Neutrophil (primary cell): ENCODE measurements at regions not wholly inside any gene's neighbourhood (a gene's known extent, or its start where the extent isn't known, plus 50 kb on each side); places are given as distances from the start of the nearest gene placed in this dataset.
"Not testable (repeated sequence)": the region's sequence is repeated elsewhere in the genome, so short reads cannot be mapped to it uniquely, and the experiment has no call there.

Source experiments
- H3K27ac ChIP-seq: fragments of 200-600 bp; sonication (generic); 2 replicates; pipeline ENCODE4 v1.5.1; 2016; ENCODE audit warnings: mild to moderate bottlenecking, moderate library complexity
- H3K27me3 ChIP-seq: fragments of 200-600 bp; sonication (generic); 2 replicates; pipeline ENCODE4 v1.6.0; 2016; ENCODE audit warnings: mild to moderate bottlenecking
- H3K36me3 ChIP-seq: fragments of 200-600 bp; sonication (generic); 2 replicates; pipeline ENCODE4 v1.5.1; 2017
- H3K4me1 ChIP-seq, 2 experiments: fragments of 200-600 bp in 1 of 2; sonication (generic) in 1 of 2; 1 replicate in 1 of 2; 2 replicates in 1 of 2; pipeline versions ENCODE4 v1.5.1 to v1.6.1; 2013 to 2016; ENCODE audit warnings: low read depth in 1 of 2, low read length in 1 of 2, mild to moderate bottlenecking in 1 of 2, moderate library complexity in 1 of 2; ENCODE audit not compliant: control insufficient read depth in 1 of 2, insufficient read depth in 1 of 2
- H3K4me3 ChIP-seq, 2 experiments: fragments of 200-600 bp in 1 of 2; sonication (generic) in 1 of 2; 1 replicate in 1 of 2; 2 replicates in 1 of 2; pipeline ENCODE4 v1.5.1; 2013 to 2016; ENCODE audit warnings: low read depth in 1 of 2, low read length in 1 of 2, mild to moderate bottlenecking in 1 of 2, moderate library complexity in 1 of 2
- H3K9me3 ChIP-seq: fragments of 200-600 bp; sonication (generic); 2 replicates; pipeline ENCODE4 v1.5.1; 2016
- CTCF ChIP-seq: fragments of 200-600 bp; sonication (generic); IDR thresholded peaks from 2 replicates; pipeline ENCODE4 v1.5.1; 2016; ENCODE audit warnings: antibody characterized with exemption

- Histone ChIP-seq H3K4me3 (no peak overlapping the region), H3K4me1 (no peaks in the 10 kb centered on the region), H3K9me3 (no peaks in the 10 kb centered on the region), H3K27ac (no peak overlapping the region), H3K36me3 (no peaks in the 10 kb centered on the region), H3K27me3 (peaks cover 13% of the 10 kb centered on the region)
- no peak for TF ChIP-seq CTCF
Measured at GRCh38 chr12:125861299-125862281, 796.4 kb downstream of the AACS start.

- H3K4me1 ChIP-seq, H3K4me3 ChIP-seq, H3K9me3 ChIP-seq, H3K27ac ChIP-seq, H3K36me3 ChIP-seq: not testable (repeated sequence)
- peaks cover 13% of the 10 kb centered on the region for H3K27me3 ChIP-seq
Measured at GRCh38 chr12:125865236-125865635, 800.0 kb downstream of the AACS start.

- TF ChIP-seq CTCF, result no peak
- H3K27me3 ChIP-seq, result no peaks in the 10 kb centered on the region
- no peak overlapping the region for H3K4me3 ChIP-seq
- H3K27ac ChIP-seq, result no peak overlapping the region
- H3K9me3 ChIP-seq, result no peaks in the 10 kb centered on the region
- no peaks in the 10 kb centered on the region for H3K4me1 ChIP-seq
- no peaks in the 10 kb centered on the region for H3K36me3 ChIP-seq
Measured at GRCh38 chr12:125871811-125872594, 806.8 kb downstream of the AACS start.

GRCh38 chr12:125873016-125873415, 807.8 kb downstream of the AACS start:
- Histone ChIP-seq H3K27ac (no peak overlapping the region), H3K27me3 (no peaks in the 10 kb centered on the region), H3K4me1 (no peaks in the 10 kb centered on the region), H3K9me3 (no peaks in the 10 kb centered on the region), H3K36me3 (no peaks in the 10 kb centered on the region), H3K4me3 (no peak overlapping the region)
- TF ChIP-seq CTCF, result no peak

- no peak for TF ChIP-seq CTCF
- no peaks in the 10 kb centered on the region for H3K9me3 ChIP-seq
Measured at GRCh38 chr12:125878483-125878882, 813.2 kb downstream of the AACS start.

GRCh38 chr12:125882141-125882540, 816.9 kb downstream of the AACS start:
- no peak overlapping the region for H3K27ac ChIP-seq
- H3K27me3 ChIP-seq, result no peaks in the 10 kb centered on the region
- H3K9me3 ChIP-seq, result no peaks in the 10 kb centered on the region
- no peaks in the 10 kb centered on the region for H3K4me1 ChIP-seq
- no peak for TF ChIP-seq CTCF
- H3K4me3 ChIP-seq, result no peak overlapping the region
- no peaks in the 10 kb centered on the region for H3K36me3 ChIP-seq

More at GRCh38 chr12:125878483-125878882, 813.2 kb downstream of the AACS start:
- Histone ChIP-seq H3K27me3 (no peaks in the 10 kb centered on the region), H3K27ac (no peak overlapping the region), H3K36me3 (no peaks in the 10 kb centered on the region), H3K4me3 (no peak overlapping the region), H3K4me1 (no peaks in the 10 kb centered on the region)
